Neural progenitor cell (in vitro differentiated cells): ENCODE measurements at regions not wholly inside any gene's neighbourhood (a gene's known extent, or its start where the extent isn't known, plus 50 kb on each side); places are given as distances from the start of the nearest gene placed in this dataset.
A peak's percentile ranks its signal among the peaks of the same experiment; 100 is the strongest.

Source experiments
- DNase-seq: peaks from one replicate; pipeline ENCODE4 v3.0.0-alpha.2; 2016; ENCODE audit warnings: low spot score
- H2AFZ ChIP-seq: fragments of 200-600 bp; sonication (generic); replicated peaks from 2 replicates; pipeline ENCODE4 v1.6.1; 2016; ENCODE audit warnings: antibody characterized with exemption
- H3F3A ChIP-seq: fragments of 200-600 bp; sonication (generic); 2 replicates; pipeline ENCODE4 v1.6.1; 2016; ENCODE audit warnings: antibody characterized with exemption, low read depth
- H3K27ac ChIP-seq: fragments of 200-600 bp; sonication (generic); 2 replicates; pipeline ENCODE4 v1.5.1; 2016; ENCODE audit warnings: mild to moderate bottlenecking
- H3K27me3 ChIP-seq: fragments of 200-600 bp; sonication (generic); 2 replicates; pipeline ENCODE4 v1.6.1; 2016; ENCODE audit warnings: mild to moderate bottlenecking, moderate library complexity
- H3K36me3 ChIP-seq: fragments of 200-600 bp; sonication (generic); 2 replicates; pipeline ENCODE4 v1.5.1; 2016
- H3K4me1 ChIP-seq: fragments of 200-600 bp; sonication (generic); 2 replicates; pipeline ENCODE4 v1.6.1; 2016; ENCODE audit warnings: mixed run types
- H3K4me2 ChIP-seq: fragments of 200-600 bp; sonication (generic); 2 replicates; pipeline ENCODE4 v1.6.1; 2016
- H3K4me3 ChIP-seq: fragments of 200-600 bp; sonication (generic); 2 replicates; pipeline ENCODE4 v1.5.1; 2016
- H3K79me2 ChIP-seq: fragments of 200-600 bp; sonication (generic); 2 replicates; pipeline ENCODE4 v1.6.1; 2016; ENCODE audit warnings: low read depth
- H3K9ac ChIP-seq: fragments of 200-600 bp; sonication (generic); 2 replicates; pipeline ENCODE4 v1.6.1; 2016
- H3K9me3 ChIP-seq: fragments of 200-600 bp; sonication (generic); 2 replicates; pipeline ENCODE4 v1.5.1; 2016; ENCODE audit warnings: low read depth
- H4K20me1 ChIP-seq: fragments of 200-600 bp; sonication (generic); 2 replicates; pipeline ENCODE4 v1.6.1; 2016; ENCODE audit warnings: low read depth
- H3K27ac Mint-ChIP-seq: 3 replicates; pipeline ENCODE4 v1.8.0; 2021; ENCODE audit warnings: mixed read lengths
- H3K27me3 Mint-ChIP-seq: 2 replicates; pipeline ENCODE4 v1.8.0; 2022; ENCODE audit warnings: low read depth, mild to moderate bottlenecking, inconsistent platforms, moderate library complexity, mixed read lengths; ENCODE audit not compliant: insufficient read depth
- H3K36me3 Mint-ChIP-seq: 3 replicates; pipeline ENCODE4 v1.8.0; 2021; ENCODE audit warnings: mixed read lengths
- H3K4me1 Mint-ChIP-seq: 3 replicates; pipeline ENCODE4 v1.8.0; 2021; ENCODE audit warnings: mixed read lengths
- H3K4me3 Mint-ChIP-seq: 3 replicates; pipeline ENCODE4 v1.8.0; 2021; ENCODE audit warnings: mild to moderate bottlenecking, moderate library complexity, mixed read lengths
- H3K9me3 Mint-ChIP-seq: 3 replicates; pipeline ENCODE4 v1.8.0; 2020; ENCODE audit warnings: mixed read lengths
- EZH2 ChIP-seq: fragments of 200-600 bp; sonication (generic); IDR thresholded peaks from 2 replicates; pipeline ENCODE4 v1.6.1; 2017; ENCODE audit warnings: antibody characterized with exemption, mild to moderate bottlenecking, moderate library complexity
- EZH2phosphoT487 ChIP-seq: fragments of 200-600 bp; sonication (generic); IDR thresholded peaks from 2 replicates; pipeline ENCODE4 v1.6.1; 2017; ENCODE audit warnings: antibody characterized with exemption
- TF ChIP-seq, protein P1 (sequence below): fragments of 200-600 bp; sonication (generic); IDR thresholded peaks from 2 replicates; pipeline ENCODE4 v1.5.1; 2017; ENCODE audit warnings: antibody characterized with exemption, mild to moderate bottlenecking

DNA sequence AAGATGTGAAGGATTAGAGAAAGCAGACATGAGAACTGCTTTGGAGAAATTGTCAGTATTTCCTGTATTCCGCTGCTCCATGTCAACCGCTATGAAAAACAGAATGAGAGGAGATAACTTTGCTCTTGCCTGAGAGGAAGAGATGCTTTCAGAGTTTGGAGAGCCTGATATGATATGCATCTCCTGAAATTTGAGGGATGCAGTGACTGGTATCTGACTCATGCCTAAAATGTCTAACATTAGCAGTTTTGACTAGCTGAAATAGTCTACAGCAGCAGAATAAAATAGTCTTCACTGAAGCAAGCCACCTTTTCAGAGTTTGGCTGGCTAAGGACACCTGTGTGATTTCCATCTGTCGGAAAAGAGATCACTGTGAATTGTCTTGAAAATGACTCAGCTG, 165.8 kb upstream of the LRRC7 start:
- no peaks in the 10 kb centered on the region for H3K4me1 ChIP-seq
- no peaks in the 10 kb centered on the region for H3F3A ChIP-seq
- Mint-ChIP-seq H3K27me3 (peaks cover 3% of the 10 kb centered on the region), H3K9me3 (no peaks in the 10 kb centered on the region), H3K36me3 (no peaks in the 10 kb centered on the region), H3K4me3 (no peak overlapping the region), H3K4me1 (no peaks in the 10 kb centered on the region), H3K27ac (no peak overlapping the region)
- H3K9ac ChIP-seq, result no peak overlapping the region
- no peaks in the 10 kb centered on the region for H3K36me3 ChIP-seq
- H3K4me2 ChIP-seq, result no peak overlapping the region
- TF ChIP-seq, protein P1, sequence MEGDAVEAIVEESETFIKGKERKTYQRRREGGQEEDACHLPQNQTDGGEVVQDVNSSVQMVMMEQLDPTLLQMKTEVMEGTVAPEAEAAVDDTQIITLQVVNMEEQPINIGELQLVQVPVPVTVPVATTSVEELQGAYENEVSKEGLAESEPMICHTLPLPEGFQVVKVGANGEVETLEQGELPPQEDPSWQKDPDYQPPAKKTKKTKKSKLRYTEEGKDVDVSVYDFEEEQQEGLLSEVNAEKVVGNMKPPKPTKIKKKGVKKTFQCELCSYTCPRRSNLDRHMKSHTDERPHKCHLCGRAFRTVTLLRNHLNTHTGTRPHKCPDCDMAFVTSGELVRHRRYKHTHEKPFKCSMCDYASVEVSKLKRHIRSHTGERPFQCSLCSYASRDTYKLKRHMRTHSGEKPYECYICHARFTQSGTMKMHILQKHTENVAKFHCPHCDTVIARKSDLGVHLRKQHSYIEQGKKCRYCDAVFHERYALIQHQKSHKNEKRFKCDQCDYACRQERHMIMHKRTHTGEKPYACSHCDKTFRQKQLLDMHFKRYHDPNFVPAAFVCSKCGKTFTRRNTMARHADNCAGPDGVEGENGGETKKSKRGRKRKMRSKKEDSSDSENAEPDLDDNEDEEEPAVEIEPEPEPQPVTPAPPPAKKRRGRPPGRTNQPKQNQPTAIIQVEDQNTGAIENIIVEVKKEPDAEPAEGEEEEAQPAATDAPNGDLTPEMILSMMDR, result no peak
- TF ChIP-seq EZH2phosphoT487, result no peak
- no peak for DNase-seq
- no peaks in the 10 kb centered on the region for H3K27me3 ChIP-seq
- no peaks in the 10 kb centered on the region for H3K9me3 ChIP-seq
- H4K20me1 ChIP-seq, result no peaks in the 10 kb centered on the region
- H3K4me3 ChIP-seq, result no peak overlapping the region
- no peaks in the 10 kb centered on the region for H3K79me2 ChIP-seq
- no peak overlapping the region for H2AFZ ChIP-seq
- H3K27ac ChIP-seq, result no peak overlapping the region

DNA sequence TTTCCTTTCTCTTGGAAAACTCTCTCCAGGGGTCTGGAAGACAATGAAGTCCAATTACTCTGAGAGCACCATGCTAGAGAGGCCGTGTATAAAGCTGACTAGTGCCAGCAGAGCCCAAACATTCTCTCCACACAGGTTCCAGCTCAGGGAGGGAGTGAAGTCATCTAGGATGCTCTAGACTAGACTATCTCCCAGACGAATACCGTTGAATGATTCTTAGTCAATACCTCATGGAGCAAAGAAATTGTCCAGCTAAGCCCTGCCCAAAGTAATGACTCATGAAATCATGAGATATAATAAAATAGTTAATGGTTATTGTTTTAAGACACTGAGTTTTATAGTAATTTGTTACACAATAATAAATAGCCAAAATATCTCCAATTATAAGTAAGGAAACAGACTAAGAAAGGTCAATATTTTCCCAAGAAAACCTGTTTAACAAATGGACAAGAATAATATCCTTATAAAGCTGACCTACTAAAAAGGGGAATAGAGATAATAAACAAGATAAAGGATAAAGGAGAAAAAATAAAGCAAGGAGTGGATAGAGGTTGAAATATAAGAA, 163.9 kb upstream of the LRRC7 start:
- Mint-ChIP-seq H3K27ac (no peak overlapping the region), H3K36me3 (no peaks in the 10 kb centered on the region), H3K9me3 (no peaks in the 10 kb centered on the region), H3K27me3 (peaks cover 3% of the 10 kb centered on the region), H3K4me3 (no peak overlapping the region), H3K4me1 (no peaks in the 10 kb centered on the region)
- TF ChIP-seq, protein P1, result no peak
- TF ChIP-seq EZH2phosphoT487, result no peak
- TF ChIP-seq EZH2, result no peak
- Histone ChIP-seq H3K4me3 (no peak overlapping the region), H3K27ac (no peak overlapping the region), H3K9ac (no peak overlapping the region), H3K4me1 (no peaks in the 10 kb centered on the region), H3K9me3 (no peaks in the 10 kb centered on the region), H3K36me3 (no peaks in the 10 kb centered on the region), H3K4me2 (no peak overlapping the region), H3K79me2 (no peaks in the 10 kb centered on the region), H4K20me1 (no peaks in the 10 kb centered on the region), H3K27me3 (no peaks in the 10 kb centered on the region), H2AFZ (no peak overlapping the region), H3F3A (no peaks in the 10 kb centered on the region)
- DNase-seq, result peak; percentile 34

DNA sequence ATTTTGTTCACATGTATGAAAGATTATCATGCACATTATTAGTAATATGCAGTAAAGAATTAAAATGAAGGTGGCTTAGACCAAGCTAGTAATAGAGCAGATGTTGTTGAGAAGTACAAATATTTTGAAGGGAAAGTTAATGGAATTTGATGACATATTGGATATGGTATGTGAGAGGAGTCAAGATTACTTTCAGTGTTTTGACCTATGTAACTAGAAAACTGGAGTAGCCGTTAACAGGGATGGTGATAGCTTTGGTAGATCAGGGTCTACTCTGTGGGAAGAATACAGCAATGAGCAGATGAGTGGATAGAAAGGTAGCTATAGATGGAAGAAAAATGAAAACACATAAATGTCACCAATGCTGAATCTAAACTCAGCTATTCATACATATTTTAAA, 163.2 kb upstream of the LRRC7 start:
- no peaks in the 10 kb centered on the region for H3K27me3 ChIP-seq
- DNase-seq, result no peak
- H3K27ac ChIP-seq, result no peak overlapping the region
- H3K4me2 ChIP-seq, result no peak overlapping the region
- Mint-ChIP-seq H3K4me3 (no peak overlapping the region), H3K9me3 (no peaks in the 10 kb centered on the region), H3K27me3 (peaks cover 3% of the 10 kb centered on the region), H3K36me3 (no peaks in the 10 kb centered on the region), H3K27ac (no peak overlapping the region), H3K4me1 (no peaks in the 10 kb centered on the region)
- H3K9me3 ChIP-seq, result no peaks in the 10 kb centered on the region
- H3K4me1 ChIP-seq, result no peaks in the 10 kb centered on the region
- H3K36me3 ChIP-seq, result no peaks in the 10 kb centered on the region
- H3K9ac ChIP-seq, result no peak overlapping the region
- H3F3A ChIP-seq, result no peaks in the 10 kb centered on the region
- H3K4me3 ChIP-seq, result no peak overlapping the region
- no peaks in the 10 kb centered on the region for H4K20me1 ChIP-seq
- H3K79me2 ChIP-seq, result no peaks in the 10 kb centered on the region
- no peak overlapping the region for H2AFZ ChIP-seq
- TF ChIP-seq, protein P1, result no peak
- TF ChIP-seq EZH2phosphoT487, result no peak
- no peak for TF ChIP-seq EZH2
